A673 (cell line): ENCODE measurements at regions not wholly inside any gene's neighbourhood (a gene's known extent, or its start where the extent isn't known, plus 50 kb on each side); places are given as distances from the start of the nearest gene placed in this dataset.

ENCODE experiments used
- BruUV-seq: library from RNA; stranded (reverse); fragments of 400-500 nt; replicated peaks from 2 replicates; lab custom pipeline; 2021; lab: Mats Ljungman, UMichigan
- CTCF ChIA-PET: fragments of 300-600 bp; sonication (Branson Sonifier 250); formaldehyde crosslinking; loops from one replicate; lab custom pipeline; 2022; ENCODE audit warnings: antibody characterized with exemption; lab: Charles Lee
- POLR2A ChIA-PET: fragments of 300-600 bp; sonication (Branson Sonifier 250); formaldehyde crosslinking; loops from one replicate; lab custom pipeline; 2022; ENCODE audit warnings: antibody characterized with exemption; ENCODE audit not compliant: low non-redundant PET; lab: Charles Lee
- DNase-seq: peaks from one replicate; pipeline ENCODE4 v3.0.0-alpha.2; 2015; ENCODE audit warnings: low spot score
- H3K27ac ChIP-seq: fragments of 200-600 bp; sonication (generic); 2 replicates; pipeline ENCODE4 v1.5.1; 2016; ENCODE audit warnings: mixed run types, low read depth, mild to moderate bottlenecking, mixed read lengths, antibody characterized with exemption, low read length; ENCODE audit not compliant: poor library complexity, severe bottlenecking
- H3K27me3 ChIP-seq: fragments of 200-600 bp; sonication (generic); replicated peaks from 2 replicates; pipeline ENCODE4 v1.6.1; 2017; ENCODE audit warnings: mixed run types, low read depth, mild to moderate bottlenecking, mixed read lengths, antibody characterized with exemption, low read length; ENCODE audit not compliant: insufficient read depth, poor library complexity
- H3K36me3 ChIP-seq: fragments of 200-600 bp; sonication (generic); 2 replicates; pipeline ENCODE4 v1.6.1; 2016; ENCODE audit warnings: mixed run types, mild to moderate bottlenecking, mixed read lengths, antibody characterized with exemption, low read length; ENCODE audit not compliant: insufficient read depth, poor library complexity, severe bottlenecking
- H3K4me1 ChIP-seq: fragments of 200-600 bp; sonication (generic); 2 replicates; pipeline ENCODE4 v1.6.1; 2017; ENCODE audit warnings: mixed run types, mild to moderate bottlenecking, mixed read lengths, antibody characterized with exemption, low read length; ENCODE audit not compliant: insufficient read depth, poor library complexity, severe bottlenecking
- H3K4me3 ChIP-seq: fragments of 200-600 bp; sonication (generic); 2 replicates; pipeline ENCODE4 v1.5.1; 2016; ENCODE audit warnings: low read depth, mixed run types, mild to moderate bottlenecking, mixed read lengths, low read length; ENCODE audit not compliant: poor library complexity, severe bottlenecking
- H3K9me3 ChIP-seq: fragments of 200-600 bp; sonication (generic); 2 replicates; pipeline ENCODE4 v1.6.1; 2016; ENCODE audit warnings: mixed run types, low read depth, mild to moderate bottlenecking, mixed read lengths, antibody characterized with exemption, low read length; ENCODE audit not compliant: poor library complexity, severe bottlenecking
- CTCF ChIP-seq: fragments of 300-800, 200-600 bp; sonication (generic); conservative IDR thresholded peaks from 2 replicates; pipeline ENCODE4 v1.5.1; 2017; ENCODE audit warnings: low read depth, mild to moderate bottlenecking, antibody characterized with exemption, low read length, moderate library complexity, mixed read lengths
- EZH2 ChIP-seq: fragments of 200-600 bp; sonication (generic); IDR thresholded peaks from 2 replicates; pipeline ENCODE4 v1.6.1; 2017; ENCODE audit warnings: borderline replicate concordance, low read depth, mild to moderate bottlenecking, mixed read lengths, antibody characterized with exemption, low read length; ENCODE audit not compliant: poor library complexity, severe bottlenecking
- intact Hi-C: fragments of 100-400 bp; cut with micrococcal nuclease; formaldehyde crosslinking; loops from one replicate; pipeline ENCODE4 v1.10.0; 2022; ENCODE audit not compliant: unreplicated experiment

DNA sequence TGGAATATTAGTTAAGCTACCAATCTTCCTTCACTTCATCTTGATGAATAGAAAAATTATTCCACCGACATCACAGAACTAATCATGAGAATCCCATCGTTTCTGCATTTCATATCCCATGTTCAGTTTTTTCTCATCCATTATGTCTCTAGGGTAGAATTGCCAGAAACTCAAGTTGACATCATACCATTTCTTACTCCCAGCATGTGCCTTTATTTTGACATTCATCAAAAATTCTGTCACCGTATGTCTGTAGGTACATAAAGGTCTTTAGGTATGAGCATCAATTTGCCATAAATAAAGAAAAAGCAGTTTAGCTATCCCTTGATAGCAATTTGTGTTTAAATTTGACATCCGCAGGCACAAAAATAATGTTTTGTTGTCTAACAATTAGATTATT lies 175.5 kb upstream of the ROBO2 start:
- POLR2A ChIA-PET, result no interaction called here
- no peaks in the 10 kb centered on the region for H3K4me1 ChIP-seq

DNA sequence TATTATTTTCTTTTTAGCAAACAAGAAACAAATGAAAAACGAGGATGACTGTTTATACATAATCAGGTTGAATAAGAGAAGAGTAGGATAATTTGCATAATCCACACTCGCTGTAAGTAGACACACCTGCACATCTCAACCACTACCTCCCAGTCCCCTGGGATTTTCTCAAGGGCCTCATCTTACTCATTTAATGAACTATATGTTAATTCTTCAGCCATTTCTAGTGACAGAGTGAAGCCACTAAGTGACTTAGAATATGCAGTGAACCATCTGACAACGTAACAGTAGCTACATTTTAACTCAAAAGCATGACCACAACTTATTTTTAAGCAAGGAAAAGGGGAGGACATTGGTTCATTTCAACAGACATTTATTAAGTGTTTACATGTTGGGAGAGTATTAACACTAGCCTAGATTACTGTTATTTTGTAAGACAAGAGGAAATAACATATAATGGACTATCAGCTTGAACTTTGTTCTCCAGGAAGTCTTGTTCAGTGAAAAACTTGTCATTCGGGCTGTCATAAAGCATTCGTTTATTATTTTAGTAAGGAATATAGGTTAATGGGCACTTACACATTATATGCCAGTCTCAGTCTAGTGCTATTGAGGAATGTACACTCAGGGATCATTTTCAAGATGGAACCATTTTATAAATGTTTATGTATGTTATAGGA lies 173.0 kb upstream of the ROBO2 start:
- H3K36me3 ChIP-seq, result no peaks in the 10 kb centered on the region
- ChIA-PET POLR2A (no interaction called here), CTCF (no interaction called here)
- H3K4me1 ChIP-seq, result no peaks in the 10 kb centered on the region
- intact Hi-C loops, result no loop called here
- DNase-seq, result no peak
- no peak overlapping the region for H3K27ac ChIP-seq
- TF ChIP-seq CTCF (no peak), EZH2 (no peak)
- no TSS peak for BruUV-seq
- H3K9me3 ChIP-seq, result no peaks in the 10 kb centered on the region
- H3K27me3 ChIP-seq, result no peaks in the 10 kb centered on the region
- no peak overlapping the region for H3K4me3 ChIP-seq

More for the DNA sequence above, 175.5 kb upstream of the ROBO2 start:
- no TSS peak for BruUV-seq
- no peak for DNase-seq
- TF ChIP-seq EZH2 (no peak), CTCF (no peak)
- CTCF ChIA-PET, result no interaction called here
- intact Hi-C loops, result no loop called here
- H3K4me3 ChIP-seq, result no peak overlapping the region
- H3K9me3 ChIP-seq, result no peaks in the 10 kb centered on the region
- no peaks in the 10 kb centered on the region for H3K27me3 ChIP-seq
- H3K27ac ChIP-seq, result no peak overlapping the region
- H3K36me3 ChIP-seq, result no peaks in the 10 kb centered on the region

DNA sequence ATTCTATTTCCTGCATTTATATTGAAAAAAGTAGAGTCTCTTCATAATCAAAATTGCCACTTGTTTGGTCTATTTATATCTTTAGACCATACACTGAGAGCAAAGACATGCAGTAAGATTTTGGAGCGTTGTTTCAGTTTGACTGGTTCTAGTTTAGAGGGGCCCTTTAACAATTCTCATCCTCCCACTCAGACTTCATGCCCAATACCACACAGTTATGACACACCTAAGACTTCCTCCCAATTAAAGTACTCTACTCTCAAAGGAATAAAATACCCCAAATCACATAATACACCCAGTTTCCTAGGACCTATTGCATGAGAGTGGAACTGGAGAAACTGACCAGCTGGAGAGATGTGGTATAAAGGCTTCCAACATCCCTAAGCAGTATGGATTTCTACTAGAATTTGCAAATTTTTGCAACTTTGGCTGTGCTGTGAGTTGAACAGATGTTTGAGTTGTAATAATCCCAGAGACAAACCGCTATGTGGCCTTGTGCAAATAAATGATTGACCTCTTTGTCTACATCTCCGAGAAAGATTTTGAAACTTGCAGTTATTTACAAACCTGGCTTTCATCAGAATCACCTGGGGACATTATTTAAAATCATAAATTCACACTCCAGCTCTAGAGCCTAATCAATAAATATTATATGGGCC lies 170.0 kb upstream of the ROBO2 start:
- Histone ChIP-seq H3K4me3 (no peak overlapping the region), H3K9me3 (no peaks in the 10 kb centered on the region), H3K4me1 (no peaks in the 10 kb centered on the region), H3K27me3 (no peaks in the 10 kb centered on the region), H3K27ac (no peak overlapping the region), H3K36me3 (no peaks in the 10 kb centered on the region)
- CTCF ChIA-PET, result no interaction called here
- no peak for TF ChIP-seq EZH2
- no peak for TF ChIP-seq CTCF
- no peak for DNase-seq
- intact Hi-C loops, result no loop called here
- POLR2A ChIA-PET, result no interaction called here
- no TSS peak for BruUV-seq
